Neutrophil (primary cell): ENCODE measurements at regions not wholly inside any gene's neighbourhood (a gene's known extent, or its start where the extent isn't known, plus 50 kb on each side); places are given as distances from the start of the nearest gene placed in this dataset.

Experiments used
- H3K27ac ChIP-seq: fragments of 200-600 bp; sonication (generic); 2 replicates; pipeline ENCODE4 v1.5.1; 2016; ENCODE audit warnings: mild to moderate bottlenecking, moderate library complexity
- H3K27me3 ChIP-seq: fragments of 200-600 bp; sonication (generic); 2 replicates; pipeline ENCODE4 v1.6.0; 2016; ENCODE audit warnings: mild to moderate bottlenecking
- H3K36me3 ChIP-seq: fragments of 200-600 bp; sonication (generic); 2 replicates; pipeline ENCODE4 v1.5.1; 2017
- H3K4me1 ChIP-seq, 2 experiments: fragments of 200-600 bp in 1 of 2; sonication (generic) in 1 of 2; 1 replicate in 1 of 2; 2 replicates in 1 of 2; pipeline versions ENCODE4 v1.5.1 to v1.6.1; 2013 to 2016; ENCODE audit warnings: low read depth in 1 of 2, low read length in 1 of 2, mild to moderate bottlenecking in 1 of 2, moderate library complexity in 1 of 2; ENCODE audit not compliant: control insufficient read depth in 1 of 2, insufficient read depth in 1 of 2
- H3K4me3 ChIP-seq, 2 experiments: fragments of 200-600 bp in 1 of 2; sonication (generic) in 1 of 2; 1 replicate in 1 of 2; 2 replicates in 1 of 2; pipeline ENCODE4 v1.5.1; 2013 to 2016; ENCODE audit warnings: low read depth in 1 of 2, low read length in 1 of 2, mild to moderate bottlenecking in 1 of 2, moderate library complexity in 1 of 2
- H3K9me3 ChIP-seq: fragments of 200-600 bp; sonication (generic); 2 replicates; pipeline ENCODE4 v1.5.1; 2016
- CTCF ChIP-seq: fragments of 200-600 bp; sonication (generic); IDR thresholded peaks from 2 replicates; pipeline ENCODE4 v1.5.1; 2016; ENCODE audit warnings: antibody characterized with exemption

- Histone ChIP-seq H3K36me3 (no peaks in the 10 kb centered on the region), H3K27me3 (peaks cover 7% of the 10 kb centered on the region), H3K4me3 (no peak overlapping the region), H3K4me1 (no peaks in the 10 kb centered on the region), H3K9me3 (no peaks in the 10 kb centered on the region), H3K27ac (no peak overlapping the region)
- TF ChIP-seq CTCF: no peak
Observed at GRCh38 chr15:57835119-57835518, 128.6 kb downstream of the POLR2M start.

- no peaks in the 10 kb centered on the region for H3K9me3 ChIP-seq
Observed at GRCh38 chr15:57849317-57849716, 142.8 kb downstream of the POLR2M start.

GRCh38 chr15:57854531-57854930, 148.0 kb downstream of the POLR2M start:
- Histone ChIP-seq H3K27me3 (peaks cover 59% of the 10 kb centered on the region), H3K9me3 (no peaks in the 10 kb centered on the region), H3K36me3 (no peaks in the 10 kb centered on the region), H3K4me1 (no peaks in the 10 kb centered on the region), H3K4me3 (no peak overlapping the region), H3K27ac (no peak overlapping the region)
- TF ChIP-seq CTCF: no peak

More at GRCh38 chr15:57849317-57849716, 142.8 kb downstream of the POLR2M start:
- no peaks in the 10 kb centered on the region for H3K4me1 ChIP-seq
- H3K36me3 ChIP-seq: no peaks in the 10 kb centered on the region
- TF ChIP-seq CTCF: no peak
- no peak overlapping the region for H3K27ac ChIP-seq
- peaks cover 40% of the 10 kb centered on the region for H3K27me3 ChIP-seq
- H3K4me3 ChIP-seq: no peak overlapping the region

GRCh38 chr15:57857871-57858270, 151.4 kb downstream of the POLR2M start:
- Histone ChIP-seq H3K27me3 (peaks cover 50% of the 10 kb centered on the region), H3K4me1 (no peaks in the 10 kb centered on the region), H3K9me3 (no peaks in the 10 kb centered on the region), H3K27ac (no peak overlapping the region), H3K36me3 (no peaks in the 10 kb centered on the region), H3K4me3 (no peak overlapping the region)
- no peak for TF ChIP-seq CTCF

- TF ChIP-seq CTCF: no peak
- Histone ChIP-seq H3K27me3 (peaks cover 56% of the 10 kb centered on the region), H3K9me3 (no peaks in the 10 kb centered on the region), H3K36me3 (no peaks in the 10 kb centered on the region), H3K4me1 (no peaks in the 10 kb centered on the region), H3K27ac (no peak overlapping the region), H3K4me3 (no peak overlapping the region)
Observed at GRCh38 chr15:57859130-57859685, 152.7 kb downstream of the POLR2M start.
